Loucy (cell line): ENCODE measurements at regions not wholly inside any gene's neighbourhood (a gene's known extent, or its start where the extent isn't known, plus 50 kb on each side); places are given as distances from the start of the nearest gene placed in this dataset.

Experiments used
- EZH2phosphoT487 ChIP-seq: fragments of 200-600 bp; IDR thresholded peaks from 2 replicates; pipeline ENCODE4 v1.6.1; 2018; ENCODE audit warnings: antibody characterized with exemption, mild to moderate bottlenecking, moderate library complexity, borderline replicate concordance
- TF ChIP-seq, protein P1 (sequence below): fragments of 200-600 bp; sonication (generic); conservative IDR thresholded peaks from 2 replicates; pipeline ENCODE4 v1.5.1; 2014; ENCODE audit warnings: mild to moderate bottlenecking, antibody characterized with exemption, low read length

GRCh38 chr16:18062713-18063112, 273.8 kb downstream of the NPIPA8 start:
- TF ChIP-seq, protein P1, sequence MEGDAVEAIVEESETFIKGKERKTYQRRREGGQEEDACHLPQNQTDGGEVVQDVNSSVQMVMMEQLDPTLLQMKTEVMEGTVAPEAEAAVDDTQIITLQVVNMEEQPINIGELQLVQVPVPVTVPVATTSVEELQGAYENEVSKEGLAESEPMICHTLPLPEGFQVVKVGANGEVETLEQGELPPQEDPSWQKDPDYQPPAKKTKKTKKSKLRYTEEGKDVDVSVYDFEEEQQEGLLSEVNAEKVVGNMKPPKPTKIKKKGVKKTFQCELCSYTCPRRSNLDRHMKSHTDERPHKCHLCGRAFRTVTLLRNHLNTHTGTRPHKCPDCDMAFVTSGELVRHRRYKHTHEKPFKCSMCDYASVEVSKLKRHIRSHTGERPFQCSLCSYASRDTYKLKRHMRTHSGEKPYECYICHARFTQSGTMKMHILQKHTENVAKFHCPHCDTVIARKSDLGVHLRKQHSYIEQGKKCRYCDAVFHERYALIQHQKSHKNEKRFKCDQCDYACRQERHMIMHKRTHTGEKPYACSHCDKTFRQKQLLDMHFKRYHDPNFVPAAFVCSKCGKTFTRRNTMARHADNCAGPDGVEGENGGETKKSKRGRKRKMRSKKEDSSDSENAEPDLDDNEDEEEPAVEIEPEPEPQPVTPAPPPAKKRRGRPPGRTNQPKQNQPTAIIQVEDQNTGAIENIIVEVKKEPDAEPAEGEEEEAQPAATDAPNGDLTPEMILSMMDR: no peak
- TF ChIP-seq EZH2phosphoT487: no peak
